ENCODE measurements at regions not wholly inside any gene's neighbourhood (a gene's known extent, or its start where the extent isn't known, plus 50 kb on each side); places are given as distances from the start of the nearest gene placed in this dataset.

DNA sequence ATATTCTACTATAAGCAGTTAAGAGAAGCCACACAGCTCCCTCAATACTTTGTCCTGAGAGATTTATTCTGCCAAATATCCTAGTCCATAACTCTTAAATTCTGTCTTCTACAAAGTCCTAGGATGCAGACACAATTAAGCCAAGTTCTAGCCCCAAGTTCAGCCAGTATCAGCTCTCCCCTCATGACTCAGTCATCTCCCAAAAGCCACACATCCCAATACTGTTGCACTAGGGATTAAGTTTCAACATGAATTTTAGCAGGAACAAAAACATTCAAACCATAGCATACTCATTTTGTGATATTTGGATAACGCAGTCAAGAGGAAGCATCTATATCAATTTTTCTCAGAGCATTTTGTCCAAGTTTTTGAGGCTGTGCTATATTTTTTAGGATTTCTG lies 277.4 kb downstream of the FZD1 start:
- no peak overlapping the region for H3K4me3 ChIP-seq
- H3K9me3 ChIP-seq: no peaks in the 10 kb centered on the region
- intact Hi-C loops (cut with DNase I; ENCODE audit: low total_unique reads): no loop called here
- H3K4me1 ChIP-seq: no peaks in the 10 kb centered on the region
- TF ChIP-seq POLR2A (IDR thresholded peaks at IDR 0.05) (no peak), CTCF (IDR thresholded peaks at IDR 0.05) (no peak)
- H3K27ac ChIP-seq: no peak overlapping the region
- H3K27me3 ChIP-seq: no peaks in the 10 kb centered on the region
- no peaks in the 10 kb centered on the region for H3K36me3 ChIP-seq (ENCODE audit: low read depth, missing control alignments)
- DNase-seq: no peak
- WGBS, 2 donors: 79 to 93% methylated on average over 1 of the region's 1 CpG

GRCh38 chr7:91543646-91544045 lies 279.4 kb downstream of the FZD1 start:
- TF ChIP-seq CTCF (IDR thresholded peaks at IDR 0.05) (no peak), POLR2A (IDR thresholded peaks at IDR 0.05) (no peak)
- Histone ChIP-seq H3K4me3 (no peak overlapping the region), H3K36me3 (ENCODE audit: low read depth, missing control alignments) (no peaks in the 10 kb centered on the region), H3K27me3 (no peaks in the 10 kb centered on the region), H3K27ac (no peak overlapping the region), H3K9me3 (no peaks in the 10 kb centered on the region), H3K4me1 (no peaks in the 10 kb centered on the region)
- WGBS, 2 donors: 94 to 95% methylated on average over 1 of the region's 1 CpG
- no peak for DNase-seq
- intact Hi-C loops (cut with DNase I; ENCODE audit: low total_unique reads): no loop called here

GRCh38 chr7:91549878-91550277 lies 285.6 kb downstream of the FZD1 start:
- intact Hi-C loops (cut with DNase I; ENCODE audit: low total_unique reads): no loop called here

DNA sequence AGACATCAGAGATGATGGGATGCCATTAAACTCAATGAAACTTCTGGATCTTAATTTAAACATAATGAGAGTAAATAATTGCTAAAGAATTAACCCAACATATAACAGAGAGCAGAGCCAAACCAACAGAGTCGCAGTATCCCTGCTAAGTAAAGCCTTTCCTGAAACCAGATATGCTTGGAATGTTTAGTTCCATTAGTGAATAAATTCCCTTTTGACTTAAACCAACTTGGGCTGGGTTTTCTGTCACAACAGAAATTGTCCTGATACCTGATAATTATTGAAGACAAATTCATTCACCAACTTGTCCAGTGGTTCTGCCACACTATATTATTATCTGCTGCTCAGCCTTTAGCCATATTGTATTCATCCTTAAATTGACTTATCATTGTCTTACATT lies 286.7 kb downstream of the FZD1 start:
- H3K4me1 ChIP-seq: no peaks in the 10 kb centered on the region
- no peaks in the 10 kb centered on the region for H3K36me3 ChIP-seq (ENCODE audit: low read depth, missing control alignments)
- no peak for DNase-seq
- H3K27me3 ChIP-seq: no peaks in the 10 kb centered on the region
- no peak overlapping the region for H3K4me3 ChIP-seq
- no peak overlapping the region for H3K27ac ChIP-seq
- intact Hi-C loops (cut with DNase I; ENCODE audit: low total_unique reads): no loop called here
- H3K9me3 ChIP-seq: no peaks in the 10 kb centered on the region
- WGBS, 2 donors: 88 to 100% methylated on average over 1 of the region's 1 CpG
- TF ChIP-seq CTCF (IDR thresholded peaks at IDR 0.05) (no peak), POLR2A (IDR thresholded peaks at IDR 0.05) (no peak)

More at GRCh38 chr7:91549878-91550277, 285.6 kb downstream of the FZD1 start:
- Histone ChIP-seq H3K27me3 (no peaks in the 10 kb centered on the region), H3K36me3 (ENCODE audit: low read depth, missing control alignments) (no peaks in the 10 kb centered on the region), H3K4me1 (no peaks in the 10 kb centered on the region), H3K4me3 (no peak overlapping the region), H3K27ac (no peak overlapping the region), H3K9me3 (no peaks in the 10 kb centered on the region)
- DNase-seq: no peak
- TF ChIP-seq CTCF (IDR thresholded peaks at IDR 0.05) (no peak), POLR2A (IDR thresholded peaks at IDR 0.05) (no peak)
- 93% methylated on average over 1 of the region's 1 CpG for whole genome bisulfite sequencing, 2 donors

GRCh38 chr7:91551377-91552175 lies 287.3 kb downstream of the FZD1 start:
- no peak for TF ChIP-seq POLR2A (IDR thresholded peaks at IDR 0.05)
- no peak for TF ChIP-seq CTCF (IDR thresholded peaks at IDR 0.05)
- no peak for DNase-seq
- intact Hi-C loops (cut with DNase I; ENCODE audit: low total_unique reads): no loop called here
- Histone ChIP-seq H3K27me3 (no peaks in the 10 kb centered on the region), H3K9me3 (no peaks in the 10 kb centered on the region), H3K4me3 (no peak overlapping the region), H3K4me1 (no peaks in the 10 kb centered on the region), H3K27ac (no peak overlapping the region), H3K36me3 (ENCODE audit: low read depth, missing control alignments) (no peaks in the 10 kb centered on the region)
- 88 to 95% methylated on average over 5 of the region's 5 CpGs for WGBS, 2 donors
